H1 (cell line): ENCODE measurements at regions not wholly inside any gene's neighbourhood (a gene's known extent, or its start where the extent isn't known, plus 50 kb on each side); places are given as distances from the start of the nearest gene placed in this dataset.

Source experiments
- CTCF ChIA-PET: fragments of 300-600 bp; sonication (Branson Sonifier 250); formaldehyde crosslinking; loops from one replicate; lab custom pipeline; 2021; ENCODE audit not compliant: partially characterized antibody; lab: Charles Lee
- POLR2A ChIA-PET: fragments of 300-600 bp; sonication (Branson Sonifier 250); formaldehyde crosslinking; loops from one replicate; lab custom pipeline; 2021; ENCODE audit warnings: inconsistent platforms; ENCODE audit not compliant: partially characterized antibody; lab: Charles Lee
- DNase-seq, 2 experiments: peaks; one replicate each; pipeline versions ENCODE4 v3.0.0 to v3.0.0-alpha.2; 2010 to 2022; ENCODE audit warnings: low spot score in 2 of 2, low read depth in 1 of 2, mixed read lengths in 1 of 2
- FAIRE-seq: peaks from 2 replicates; lab custom pipeline; 2011; peaks lifted over from hg19 to GRCh38; lab: Jason Lieb, UNC
- H2AFZ ChIP-seq: 2 replicates; pipeline ENCODE4 v1.8.1; 2012; ENCODE audit warnings: low read length, inconsistent platforms
- H2AK5ac ChIP-seq: 2 replicates; pipeline ENCODE4 v1.6.1; 2013; ENCODE audit warnings: low read depth, low read length
- H2BK120ac ChIP-seq: replicated peaks from 2 replicates; pipeline ENCODE3; 2013; ENCODE audit warnings: low read depth, low read length, inconsistent platforms
- H2BK12ac ChIP-seq: 2 replicates; pipeline ENCODE4 v1.6.1; 2013; ENCODE audit warnings: low read depth, low read length
- H2BK15ac ChIP-seq: 2 replicates; pipeline ENCODE4 v1.6.1; 2013; ENCODE audit warnings: low read length
- H2BK20ac ChIP-seq: 2 replicates; pipeline ENCODE4 v1.6.1; 2013; ENCODE audit warnings: low read length
- H2BK5ac ChIP-seq: 2 replicates; pipeline ENCODE4 v1.6.1; 2013; ENCODE audit warnings: low read depth, low read length
- H3K14ac ChIP-seq: 2 replicates; pipeline ENCODE4 v1.6.1; 2013; ENCODE audit warnings: inconsistent platforms; ENCODE audit not compliant: insufficient read length
- H3K18ac ChIP-seq: 2 replicates; pipeline ENCODE4 v1.6.1; 2013; ENCODE audit warnings: low read length; ENCODE audit errors: extremely low read depth
- H3K23ac ChIP-seq: 2 replicates; pipeline ENCODE4 v1.6.1; 2013; ENCODE audit warnings: inconsistent platforms; ENCODE audit not compliant: insufficient read length
- H3K23me2 ChIP-seq: 2 replicates; pipeline ENCODE4 v1.6.1; 2013; ENCODE audit warnings: low read depth, low read length
- H3K27ac ChIP-seq: 2 replicates; pipeline ENCODE4 v1.6.1; 2011; ENCODE audit warnings: low read depth, low read length, inconsistent platforms
- H3K27me3 ChIP-seq, 4 experiments: replicated peaks in 1 of 4; 1 replicate in 1 of 4; 2 replicates in 3 of 4; pipeline versions ENCODE4 v1.6.1 to v1.8.1; 2011 to 2013; ENCODE audit warnings: low read length in 3 of 4, mild to moderate bottlenecking in 3 of 4, inconsistent platforms in 2 of 4, mixed read lengths in 2 of 4, moderate library complexity in 1 of 4; ENCODE audit not compliant: control insufficient read depth in 3 of 4, insufficient read depth in 3 of 4; ENCODE audit errors: extremely low read depth in 1 of 4
- H3K36me3 ChIP-seq, 4 experiments: 2 replicates each; pipeline versions ENCODE4 v1.6.1 to v1.8.1; 2011 to 2013; ENCODE audit warnings: mild to moderate bottlenecking in 4 of 4, low read length in 3 of 4, moderate library complexity in 2 of 4, control low read depth in 1 of 4, inconsistent platforms in 1 of 4; ENCODE audit not compliant: insufficient read depth in 4 of 4, control insufficient read depth in 2 of 4
- H3K4ac ChIP-seq: replicated peaks from 2 replicates; pipeline ENCODE3; 2013; ENCODE audit warnings: low read length, low read depth, mixed read lengths, inconsistent platforms; ENCODE audit not compliant: insufficient read length
- H3K4me1 ChIP-seq, 4 experiments: replicated peaks in 1 of 4; 1 replicate in 1 of 4; 2 replicates in 3 of 4; pipeline versions ENCODE4 v1.6.1 to v1.8.1; 2011 to 2013; ENCODE audit warnings: low read length in 3 of 4, inconsistent platforms in 2 of 4, mixed read lengths in 1 of 4; ENCODE audit not compliant: insufficient read depth in 4 of 4, control insufficient read depth in 3 of 4
- H3K4me2 ChIP-seq, 2 experiments: 2 replicates each; pipeline versions ENCODE4 v1.6.1 to v1.8.1; 2011 to 2013; ENCODE audit warnings: low read depth in 2 of 2, low read length in 2 of 2, control low read depth in 1 of 2, inconsistent platforms in 1 of 2, mild to moderate bottlenecking in 1 of 2; ENCODE audit not compliant: insufficient read depth in 1 of 2
- H3K4me3 ChIP-seq, 4 experiments: fragments of 200-600, 300-600 bp in 1 of 4; sonication (generic), shearing (Covaris generic), sonication (Bioruptor Twin) in 1 of 4; 2 replicates each; pipeline versions ENCODE4 v1.5.1 to v1.8.1; 2011 to 2016; ENCODE audit warnings: low read length in 4 of 4, low read depth in 3 of 4, control low read depth in 2 of 4, inconsistent platforms in 2 of 4, mild to moderate bottlenecking in 2 of 4, mixed read lengths in 1 of 4, moderate library complexity in 1 of 4; ENCODE audit not compliant: insufficient read depth in 2 of 4; ENCODE audit errors: extremely low read depth in 1 of 4
- H3K56ac ChIP-seq: replicated peaks from 2 replicates; pipeline ENCODE3; 2013; ENCODE audit warnings: low read depth, mild to moderate bottlenecking, mixed read lengths, low read length, inconsistent platforms; ENCODE audit not compliant: insufficient read length
- H3K79me1 ChIP-seq: 2 replicates; pipeline ENCODE4 v1.6.1; 2013; ENCODE audit warnings: low read depth, low read length, control low read depth
- H3K79me2 ChIP-seq, 2 experiments: 2 replicates each; pipeline versions ENCODE4 v1.6.1 to v1.8.1; 2012 to 2013; ENCODE audit warnings: low read length in 2 of 2, mild to moderate bottlenecking in 2 of 2, inconsistent platforms in 1 of 2; ENCODE audit not compliant: insufficient read depth in 2 of 2, control insufficient read depth in 1 of 2
- H3K9ac ChIP-seq, 4 experiments: replicated peaks in 1 of 4; 1 replicate in 1 of 4; 2 replicates in 3 of 4; pipeline versions ENCODE4 v1.6.1 to v1.8.1; 2011 to 2013; ENCODE audit warnings: low read depth in 3 of 4, low read length in 3 of 4, control low read depth in 2 of 4, mild to moderate bottlenecking in 2 of 4, moderate library complexity in 2 of 4, inconsistent platforms in 1 of 4; ENCODE audit errors: extremely low read depth in 1 of 4
- H3K9me3 ChIP-seq, 2 experiments: 2 replicates each; pipeline versions ENCODE4 v1.6.1 to v1.8.1; 2012 to 2013; ENCODE audit warnings: mild to moderate bottlenecking in 2 of 2, moderate library complexity in 2 of 2, control low read depth in 1 of 2, inconsistent platforms in 1 of 2, low read depth in 1 of 2, low read length in 1 of 2, mixed read lengths in 1 of 2; ENCODE audit not compliant: insufficient read depth in 2 of 2
- H4K20me1 ChIP-seq, 2 experiments: replicated peaks in 1 of 2; 2 replicates each; pipeline versions ENCODE3 to v1.8.1; 2011 to 2013; ENCODE audit warnings: inconsistent platforms in 2 of 2, low read length in 2 of 2, mild to moderate bottlenecking in 1 of 2; ENCODE audit not compliant: insufficient read depth in 2 of 2, control insufficient read depth in 1 of 2
- H4K5ac ChIP-seq: 2 replicates; pipeline ENCODE4 v1.6.1; 2013; ENCODE audit warnings: low read length, low read depth, mixed read lengths, inconsistent platforms; ENCODE audit not compliant: insufficient read length
- H4K8ac ChIP-seq: 2 replicates; pipeline ENCODE4 v1.8.0; 2013; ENCODE audit warnings: mild to moderate bottlenecking, moderate library complexity, low read length, inconsistent platforms; ENCODE audit not compliant: insufficient read depth; ENCODE audit errors: extremely low read depth
- H4K91ac ChIP-seq: replicated peaks from 2 replicates; pipeline ENCODE3; 2013; ENCODE audit warnings: low read length, mixed read lengths, inconsistent platforms; ENCODE audit not compliant: insufficient read length
- ASH2L ChIP-seq: fragments of 200-600, 300-600 bp; sonication (generic); IDR thresholded peaks from one replicate; pipeline ENCODE4 v1.7.1; 2017; ENCODE audit warnings: low read length
- CBX5 ChIP-seq: fragments of 300-800, 300-1000 bp; sonication (generic); IDR thresholded peaks from 2 replicates; pipeline ENCODE4 v1.7.1; 2016; ENCODE audit warnings: antibody characterized with exemption, low read length, low read depth
- NRF1 ChIP-seq: IDR thresholded peaks from 2 replicates; pipeline ENCODE4 v1.6.1; 2011; ENCODE audit warnings: mild to moderate bottlenecking, low read depth, low read length, improper control_type of control experiment
- RXRA ChIP-seq: IDR thresholded peaks from 2 replicates; pipeline ENCODE4 v1.6.1; 2011; ENCODE audit warnings: low read depth, mild to moderate bottlenecking, low read length, moderate library complexity; ENCODE audit not compliant: insufficient read depth
- SIRT6 ChIP-seq: IDR thresholded peaks from one replicate; pipeline ENCODE4 v1.7.1; 2012; ENCODE audit warnings: low read length, inconsistent platforms
- SP2 ChIP-seq: IDR thresholded peaks from 2 replicates; pipeline ENCODE4 v1.6.1; 2012; ENCODE audit warnings: mild to moderate bottlenecking, low read length, inconsistent platforms
- TBP ChIP-seq: IDR thresholded peaks from 2 replicates; pipeline ENCODE4 v1.6.1; 2011; ENCODE audit warnings: low read depth, low read length, improper control_type of control experiment
- WGBS, 2 experiments: shearing (Covaris generic) in 1 of 2; methylation state at CpG; one replicate each; pipeline versions ENCODE4 v1.1.6 to v1.1.7; 2013 to 2015; ENCODE audit warnings: low lambda C conversion rate in 2 of 2, mixed read lengths in 2 of 2, inconsistent platforms in 1 of 2, low coverage in 1 of 2, missing lambda C conversion rate in 1 of 2; ENCODE audit not compliant: insufficient replicate concordance in 2 of 2, insufficient coverage in 1 of 2, insufficient read length in 1 of 2; ENCODE audit errors: extremely low coverage in 1 of 2, missing lambda C conversion rate in 1 of 2; 5-methylcytosine and 5-hydroxymethylcytosine counted together
- TF ChIP-seq, protein P1 (sequence below): IDR thresholded peaks from 2 replicates; pipeline ENCODE4 v1.6.1; 2011; ENCODE audit warnings: low read depth, mild to moderate bottlenecking, low read length; ENCODE audit not compliant: insufficient read depth

GRCh38 chr14:97230051-97230450, 432.9 kb downstream of the VRK1 start:
- no peak overlapping the region for H2BK12ac ChIP-seq
- no peaks in the 10 kb centered on the region for H3K23me2 ChIP-seq
- H2BK5ac ChIP-seq = no peak overlapping the region
- H4K91ac ChIP-seq = no peak overlapping the region
- no peak overlapping the region for H3K27ac ChIP-seq
- ChIA-PET POLR2A (no interaction called here), CTCF (no interaction called here)
- no peak overlapping the region for H2BK120ac ChIP-seq
- H3K4me3 ChIP-seq = no peak overlapping the region
- no peaks in the 10 kb centered on the region for H3K4me1 ChIP-seq
- FAIRE-seq (no peak), DNase-seq (no peak)
- 92% methylated on average over 8 of the region's 8 CpGs; no CpG with 5 or more reads in 1 of the 2 experiments for WGBS, 2 experiments
- no peaks in the 10 kb centered on the region for H3K79me1 ChIP-seq
- no peak overlapping the region for H2BK15ac ChIP-seq
- H3K9ac ChIP-seq = no peak overlapping the region
- no peak overlapping the region for H3K14ac ChIP-seq
- H3K56ac ChIP-seq = no peak overlapping the region
- H3K36me3 ChIP-seq = no peaks in the 10 kb centered on the region
- H3K4me2 ChIP-seq = no peak overlapping the region
- H3K9me3 ChIP-seq = no peaks in the 10 kb centered on the region
- no peaks in the 10 kb centered on the region for H3K79me2 ChIP-seq
- no peak for TF ChIP-seq NRF1
- TF ChIP-seq, protein P1, sequence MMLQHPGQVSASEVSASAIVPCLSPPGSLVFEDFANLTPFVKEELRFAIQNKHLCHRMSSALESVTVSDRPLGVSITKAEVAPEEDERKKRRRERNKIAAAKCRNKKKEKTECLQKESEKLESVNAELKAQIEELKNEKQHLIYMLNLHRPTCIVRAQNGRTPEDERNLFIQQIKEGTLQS = no peak
- no peak for TF ChIP-seq TBP
- no peak for TF ChIP-seq SP2
- TF ChIP-seq SIRT6 = no peak
- no peak for TF ChIP-seq ASH2L
- TF ChIP-seq RXRA = no peak
- no peak for TF ChIP-seq CBX5
- H3K18ac ChIP-seq = no peak overlapping the region
- no peak overlapping the region for H2AFZ ChIP-seq
- no peaks in the 10 kb centered on the region for H3K27me3 ChIP-seq
- H2AK5ac ChIP-seq = no peak overlapping the region
- no peak overlapping the region for H2BK20ac ChIP-seq
- H4K20me1 ChIP-seq = no peaks in the 10 kb centered on the region
- no peak overlapping the region for H3K4ac ChIP-seq
- no peak overlapping the region for H4K8ac ChIP-seq
- no peak overlapping the region for H4K5ac ChIP-seq
- H3K23ac ChIP-seq = no peak overlapping the region
